GM12872 (cell line): ENCODE measurements at regions not wholly inside any gene's neighbourhood (a gene's known extent, or its start where the extent isn't known, plus 50 kb on each side); places are given as distances from the start of the nearest gene placed in this dataset.
A peak's percentile ranks its signal among the peaks of the same experiment; 100 is the strongest.

ENCODE experiments used
- TF ChIP-seq, protein P1 (sequence below): IDR thresholded peaks from 3 replicates; pipeline ENCODE4 v1.5.1; 2011; ENCODE audit warnings: low read depth, mild to moderate bottlenecking, low read length, moderate library complexity; ENCODE audit not compliant: insufficient read depth

DNA sequence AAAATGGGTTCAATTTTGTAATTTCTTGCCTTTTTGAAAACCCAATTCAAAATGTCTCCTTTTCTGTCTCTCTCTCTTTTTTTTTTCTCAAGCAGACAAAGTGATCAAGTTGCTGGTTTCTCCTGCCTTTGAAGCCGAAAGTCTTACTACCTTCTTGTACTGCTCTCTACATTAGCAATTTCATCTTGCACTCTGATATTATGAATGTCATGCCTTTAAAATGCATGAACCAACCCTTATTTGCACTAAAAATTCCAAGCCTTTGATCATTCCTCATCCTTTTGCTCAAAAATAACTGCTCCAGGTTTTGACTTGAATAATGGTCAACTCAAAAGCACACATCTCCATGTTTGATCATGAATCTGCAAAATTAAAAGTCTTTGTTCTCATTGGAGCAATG, 125.2 kb downstream of the CETN3 start:
- TF ChIP-seq, protein P1, sequence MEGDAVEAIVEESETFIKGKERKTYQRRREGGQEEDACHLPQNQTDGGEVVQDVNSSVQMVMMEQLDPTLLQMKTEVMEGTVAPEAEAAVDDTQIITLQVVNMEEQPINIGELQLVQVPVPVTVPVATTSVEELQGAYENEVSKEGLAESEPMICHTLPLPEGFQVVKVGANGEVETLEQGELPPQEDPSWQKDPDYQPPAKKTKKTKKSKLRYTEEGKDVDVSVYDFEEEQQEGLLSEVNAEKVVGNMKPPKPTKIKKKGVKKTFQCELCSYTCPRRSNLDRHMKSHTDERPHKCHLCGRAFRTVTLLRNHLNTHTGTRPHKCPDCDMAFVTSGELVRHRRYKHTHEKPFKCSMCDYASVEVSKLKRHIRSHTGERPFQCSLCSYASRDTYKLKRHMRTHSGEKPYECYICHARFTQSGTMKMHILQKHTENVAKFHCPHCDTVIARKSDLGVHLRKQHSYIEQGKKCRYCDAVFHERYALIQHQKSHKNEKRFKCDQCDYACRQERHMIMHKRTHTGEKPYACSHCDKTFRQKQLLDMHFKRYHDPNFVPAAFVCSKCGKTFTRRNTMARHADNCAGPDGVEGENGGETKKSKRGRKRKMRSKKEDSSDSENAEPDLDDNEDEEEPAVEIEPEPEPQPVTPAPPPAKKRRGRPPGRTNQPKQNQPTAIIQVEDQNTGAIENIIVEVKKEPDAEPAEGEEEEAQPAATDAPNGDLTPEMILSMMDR = no peak

DNA sequence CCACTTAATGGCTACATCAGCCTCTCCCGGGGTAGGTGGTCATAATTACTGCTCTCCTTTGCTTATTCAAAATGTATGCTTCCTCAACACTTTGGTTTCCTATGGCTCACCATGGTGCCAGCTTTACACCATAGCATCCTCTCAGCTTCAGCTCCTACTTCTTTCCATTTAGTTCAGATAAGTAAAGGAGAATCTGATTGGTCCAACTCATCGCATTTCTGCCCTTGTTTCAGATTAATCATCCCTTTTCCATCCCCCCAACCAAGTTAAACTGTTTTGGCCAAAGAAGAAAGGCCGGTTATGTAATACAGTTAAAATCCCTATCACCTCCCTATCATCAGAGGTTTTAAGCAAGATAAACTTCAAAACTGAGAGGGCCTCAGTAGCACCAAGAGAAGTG, 130.5 kb downstream of the CETN3 start:
- TF ChIP-seq, protein P1 = no peak

DNA sequence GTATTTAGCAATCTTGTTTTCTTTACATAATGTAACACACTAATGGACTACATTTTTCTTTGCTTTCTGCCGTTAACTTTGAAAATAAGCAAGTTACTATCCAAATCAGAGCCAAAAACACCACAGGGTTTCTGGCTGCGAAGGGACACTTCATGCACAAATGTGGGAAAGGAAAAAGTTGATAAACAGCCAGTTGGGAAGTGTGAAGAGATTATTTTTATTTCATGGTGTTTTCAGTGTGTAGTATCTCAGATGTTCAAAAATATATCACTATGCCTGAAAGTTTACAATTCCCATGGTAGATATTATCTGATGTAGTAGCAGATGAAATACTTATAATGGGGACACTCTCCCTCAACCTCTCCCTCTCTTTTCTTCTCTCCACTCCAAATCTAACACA, 135.3 kb downstream of the CETN3 start:
- TF ChIP-seq, protein P1 = no peak

DNA sequence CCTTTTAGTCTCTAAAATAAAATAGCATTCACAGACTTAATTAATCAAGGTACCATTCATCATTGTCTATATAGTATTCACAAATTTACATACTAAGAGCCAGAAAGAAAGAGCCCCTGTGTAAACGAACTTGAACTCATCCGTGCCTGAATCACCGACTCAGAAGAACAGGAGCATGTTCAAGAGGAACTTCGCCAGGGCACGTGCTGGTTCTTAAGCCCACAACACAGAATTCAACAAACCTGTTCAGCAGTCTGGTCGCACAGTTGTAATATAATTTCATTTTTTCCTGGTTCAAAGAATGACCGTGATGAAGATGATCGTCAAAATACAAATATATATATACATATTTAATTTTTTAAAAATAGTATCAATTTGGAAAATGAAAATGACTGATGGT, 141.9 kb downstream of the CETN3 start:
- TF ChIP-seq, protein P1 = no peak

DNA sequence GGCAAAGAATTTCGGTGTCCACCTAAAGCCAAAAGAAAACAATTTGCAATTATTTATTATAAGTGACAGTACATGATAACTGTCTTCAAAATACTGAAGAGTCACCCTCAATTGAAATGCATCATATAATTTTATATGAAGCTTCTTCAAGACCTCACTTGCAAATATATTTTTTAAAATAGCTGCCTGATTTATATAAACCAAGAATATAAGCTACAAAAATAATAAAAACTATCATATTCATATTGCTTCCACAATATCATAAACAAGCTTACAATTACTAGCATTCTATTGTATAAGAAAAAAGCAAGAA, 144.1 kb downstream of the CETN3 start:
- TF ChIP-seq, protein P1 = no peak

DNA sequence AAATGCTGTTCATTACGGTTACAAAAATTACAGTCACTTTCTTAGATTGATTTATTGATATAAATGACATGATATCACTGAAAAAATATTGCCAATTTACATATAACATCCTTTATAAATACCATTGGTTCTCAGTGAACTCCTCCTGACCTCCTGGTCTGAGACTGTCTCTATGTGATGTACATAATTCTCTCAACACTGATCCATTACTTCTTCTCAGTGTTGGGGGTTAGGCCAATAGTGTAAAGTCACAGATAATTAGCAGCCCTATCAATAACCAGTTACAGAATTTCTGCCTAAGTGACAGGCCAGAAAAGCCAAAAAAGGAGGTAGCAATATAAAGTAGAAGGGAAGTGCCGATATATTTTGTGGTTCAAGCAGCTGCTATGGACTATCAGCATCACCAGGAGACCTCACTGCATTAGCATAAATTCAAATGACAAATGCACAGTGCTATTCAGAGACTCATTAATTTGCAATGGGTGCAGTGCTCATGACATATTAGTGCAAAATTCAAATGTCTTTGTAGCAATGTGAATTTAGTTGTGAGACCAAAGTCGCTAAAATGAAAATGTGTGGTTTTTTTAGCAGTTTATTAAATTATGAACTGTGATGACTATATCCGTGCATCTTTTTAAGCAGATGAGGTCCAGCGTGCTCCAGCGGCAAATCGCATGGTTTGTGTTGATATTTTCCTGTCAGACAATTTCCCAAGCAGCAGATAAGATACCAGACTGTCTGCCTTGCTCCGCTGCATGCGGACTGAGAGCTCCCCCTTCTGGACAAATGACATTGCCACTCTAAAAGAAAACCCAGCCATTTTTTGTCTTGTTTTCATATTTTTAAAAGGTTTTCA, 144.6 kb downstream of the CETN3 start:
- TF ChIP-seq, protein P1 = peak; percentile 88

DNA sequence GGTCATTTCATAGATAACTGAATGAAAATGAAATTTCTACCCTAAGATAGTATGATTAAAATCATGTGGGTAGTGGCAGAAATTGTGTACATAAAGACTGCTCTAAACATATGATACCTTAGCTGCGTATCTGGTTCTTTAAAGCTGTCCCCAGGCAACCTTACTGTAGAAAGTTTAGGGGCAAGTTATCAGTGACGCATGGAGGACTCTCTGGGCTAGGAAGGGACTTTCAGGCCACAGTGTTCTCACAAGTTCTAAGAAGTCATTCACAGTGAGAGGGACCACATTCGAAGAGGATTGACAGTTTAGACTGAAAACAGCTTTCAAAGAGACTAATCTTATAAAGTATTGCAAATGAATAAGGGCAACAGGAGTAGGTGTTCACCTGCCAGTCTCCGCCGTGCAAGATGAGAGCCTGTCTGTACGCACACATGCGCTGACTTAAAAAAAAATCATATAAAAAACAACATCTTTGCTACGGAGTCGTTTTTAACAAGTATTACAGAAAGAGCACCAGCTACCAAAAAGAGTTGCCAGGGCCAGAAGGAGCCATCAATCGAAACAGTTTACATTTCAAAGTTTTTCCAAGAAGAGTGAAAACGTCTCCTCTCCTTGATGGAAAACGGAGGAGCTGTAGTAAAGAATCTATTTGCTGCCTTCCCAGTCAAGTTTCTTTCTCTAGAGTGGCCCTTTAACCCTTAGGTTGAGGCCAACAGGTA, 146.3 kb downstream of the CETN3 start:
- TF ChIP-seq, protein P1 = no peak
